HG02981 (cell line): ENCODE measurements at regions not wholly inside any gene's neighbourhood (a gene's known extent, or its start where the extent isn't known, plus 50 kb on each side); places are given as distances from the start of the nearest gene placed in this dataset.
"Not testable (repeated sequence)": the region's sequence is repeated elsewhere in the genome, so short reads cannot be mapped to it uniquely, and the experiment has no call there.

ENCODE experiments used
- ATAC-seq: cut with Tn5 transposase; IDR thresholded peaks from one replicate; pipeline ENCODE4 v1.9.1; 2021; ENCODE audit warnings: mild to moderate bottlenecking, moderate library complexity; ENCODE audit not compliant: unreplicated experiment

- ATAC-seq, result no peak
Measured at GRCh38 chr3:167008791-167009190, 371.3 kb downstream of the ZBBX start.

GRCh38 chr3:167001374-167001773 lies 378.7 kb downstream of the ZBBX start:
- no peak for ATAC-seq

GRCh38 chr3:166993015-166993630 lies 387.0 kb downstream of the ZBBX start:
- ATAC-seq, result no peak

GRCh38 chr3:166986000-166986399 lies 394.1 kb downstream of the ZBBX start:
- ATAC-seq, result no peak

- not testable (repeated sequence) for ATAC-seq
Measured at GRCh38 chr3:166975796-166976195, 404.3 kb downstream of the ZBBX start.

- ATAC-seq, result not testable (repeated sequence)
Measured at GRCh38 chr3:166967714-166968113, 412.4 kb downstream of the ZBBX start.

GRCh38 chr3:166962911-166963310 lies 417.2 kb downstream of the ZBBX start:
- no peak for ATAC-seq

GRCh38 chr3:166957121-166957520 lies 423.0 kb downstream of the ZBBX start:
- ATAC-seq, result no peak

GRCh38 chr3:166955201-166955939 lies 424.7 kb downstream of the ZBBX start:
- ATAC-seq, result no peak

- no peak for ATAC-seq
Measured at GRCh38 chr3:166934879-166935278, 445.2 kb downstream of the ZBBX start.

GRCh38 chr3:166917437-166917836 lies 462.7 kb downstream of the ZBBX start:
- ATAC-seq, result no peak

GRCh38 chr3:166902374-166902773 lies 477.7 kb downstream of the ZBBX start:
- ATAC-seq, result no peak

GRCh38 chr3:166900866-166901577 lies 479.1 kb downstream of the ZBBX start:
- ATAC-seq, result no peak

- no peak for ATAC-seq
Measured at GRCh38 chr3:166897811-166898210, 482.3 kb downstream of the ZBBX start.

- no peak for ATAC-seq
Measured at GRCh38 chr3:166889241-166889640, 490.9 kb downstream of the ZBBX start.

- ATAC-seq, result no peak
Measured at GRCh38 chr3:166879661-166880060, 500.4 kb downstream of the ZBBX start.

GRCh38 chr3:166877971-166878370 lies 502.1 kb downstream of the ZBBX start:
- no peak for ATAC-seq

GRCh38 chr3:166864473-166865467 lies 515.3 kb downstream of the ZBBX start:
- no peak for ATAC-seq

- no peak for ATAC-seq
Measured at GRCh38 chr3:166860217-166860616, 519.9 kb downstream of the ZBBX start.

GRCh38 chr3:166844329-166844728 lies 535.8 kb downstream of the ZBBX start:
- ATAC-seq, result no peak

GRCh38 chr3:166842784-166843183 lies 537.3 kb downstream of the ZBBX start:
- ATAC-seq, result not testable (repeated sequence)
